H1 (cell line): ENCODE measurements at regions not wholly inside any gene's neighbourhood (a gene's known extent, or its start where the extent isn't known, plus 50 kb on each side); places are given as distances from the start of the nearest gene placed in this dataset.
A peak's percentile ranks its signal among the peaks of the same experiment; 100 is the strongest.

Experiments used
- CHD1 ChIP-seq: IDR thresholded peaks from 2 replicates; pipeline ENCODE4 v1.6.1; 2012; ENCODE audit warnings: low read depth, low read length, improper control_type of control experiment
- EZH2 ChIP-seq: fragments of 200-600 bp; sonication (generic); IDR thresholded peaks from 2 replicates; pipeline ENCODE4 v1.7.1; 2012; ENCODE audit warnings: low read depth, mild to moderate bottlenecking, moderate library complexity, low read length, inconsistent platforms; ENCODE audit not compliant: severe bottlenecking
- KDM1A ChIP-seq: fragments of 200-600, 300-600 bp; sonication (generic); IDR thresholded peaks from 2 replicates; pipeline ENCODE4 v1.7.1; 2016; ENCODE audit warnings: mild to moderate bottlenecking, low read length, borderline replicate concordance
- RAD21 ChIP-seq, 2 experiments: IDR thresholded peaks in 1 of 2; conservative IDR thresholded peaks in 1 of 2; 2 replicates each; pipeline ENCODE4 v1.6.1; 2011; ENCODE audit warnings: low read depth in 2 of 2, low read length in 2 of 2, improper control_type of control experiment in 1 of 2, inconsistent platforms in 1 of 2, mild to moderate bottlenecking in 1 of 2, moderate library complexity in 1 of 2
- RXRA ChIP-seq: IDR thresholded peaks from 2 replicates; pipeline ENCODE4 v1.6.1; 2011; ENCODE audit warnings: low read depth, mild to moderate bottlenecking, low read length, moderate library complexity; ENCODE audit not compliant: insufficient read depth
- TAF7 ChIP-seq: optimal IDR thresholded peaks from 2 replicates; pipeline ENCODE3; 2011; ENCODE audit warnings: low read depth, mild to moderate bottlenecking, inconsistent platforms, low read length, moderate library complexity, borderline replicate concordance
- TF ChIP-seq, protein P1 (sequence below), 3 experiments: IDR thresholded peaks; 1 replicate in 2 of 3; 2 replicates in 1 of 3; pipeline versions ENCODE4 v1.5.1 to v1.6.1; 2011; ENCODE audit warnings: low read length in 3 of 3, mild to moderate bottlenecking in 3 of 3, inconsistent platforms in 2 of 3, low read depth in 1 of 3, moderate library complexity in 1 of 3; ENCODE audit not compliant: insufficient read depth in 1 of 3; ENCODE audit errors: control extremely low read depth in 1 of 3

DNA sequence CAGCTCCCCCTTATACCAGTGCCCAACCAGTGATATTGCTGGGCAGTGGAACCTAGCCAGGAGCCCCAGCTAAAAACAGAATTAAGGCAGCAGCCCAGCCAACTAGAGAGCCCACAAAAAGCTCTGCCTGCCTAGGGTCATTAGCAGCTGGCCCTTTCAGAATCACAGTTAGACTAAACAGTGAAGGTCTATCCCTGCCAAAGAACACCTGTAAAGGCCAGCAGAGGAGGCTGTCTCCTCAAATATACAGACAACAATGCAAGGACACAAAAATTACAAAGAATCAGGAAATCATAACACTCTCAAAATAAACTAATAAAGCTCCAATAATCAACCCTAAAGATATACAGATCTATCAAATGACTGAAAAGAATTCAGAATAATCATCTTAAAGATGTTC lies 77.8 kb upstream of the HTR1E start (continued):
- no peak for TF ChIP-seq EZH2
- TF ChIP-seq TAF7: no peak
- TF ChIP-seq RXRA: no peak
- TF ChIP-seq CHD1: no peak
- peak; percentile 75 to 81 for TF ChIP-seq RAD21 (IDR thresholded peaks at IDR 0.05 in 1 of 2, conservative IDR thresholded peaks at IDR 0.05 in 1 of 2; ENCODE audit: low read depth in 2 of 2, low read length in 2 of 2)
- TF ChIP-seq KDM1A: peak; percentile 49; the same call in 1 of the 2 replicates
- TF ChIP-seq, protein P1, sequence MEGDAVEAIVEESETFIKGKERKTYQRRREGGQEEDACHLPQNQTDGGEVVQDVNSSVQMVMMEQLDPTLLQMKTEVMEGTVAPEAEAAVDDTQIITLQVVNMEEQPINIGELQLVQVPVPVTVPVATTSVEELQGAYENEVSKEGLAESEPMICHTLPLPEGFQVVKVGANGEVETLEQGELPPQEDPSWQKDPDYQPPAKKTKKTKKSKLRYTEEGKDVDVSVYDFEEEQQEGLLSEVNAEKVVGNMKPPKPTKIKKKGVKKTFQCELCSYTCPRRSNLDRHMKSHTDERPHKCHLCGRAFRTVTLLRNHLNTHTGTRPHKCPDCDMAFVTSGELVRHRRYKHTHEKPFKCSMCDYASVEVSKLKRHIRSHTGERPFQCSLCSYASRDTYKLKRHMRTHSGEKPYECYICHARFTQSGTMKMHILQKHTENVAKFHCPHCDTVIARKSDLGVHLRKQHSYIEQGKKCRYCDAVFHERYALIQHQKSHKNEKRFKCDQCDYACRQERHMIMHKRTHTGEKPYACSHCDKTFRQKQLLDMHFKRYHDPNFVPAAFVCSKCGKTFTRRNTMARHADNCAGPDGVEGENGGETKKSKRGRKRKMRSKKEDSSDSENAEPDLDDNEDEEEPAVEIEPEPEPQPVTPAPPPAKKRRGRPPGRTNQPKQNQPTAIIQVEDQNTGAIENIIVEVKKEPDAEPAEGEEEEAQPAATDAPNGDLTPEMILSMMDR (IDR thresholded peaks at IDR 0.05; ENCODE audit: control extremely low read depth in 1 of 3, insufficient read depth in 1 of 3, low read depth in 1 of 3, low read length in 3 of 3): peak in 2 of 3 experiments; percentile 49 to 50; a peak in 3 of 4 replicates
